GM19099 (cell line): ENCODE measurements at regions not wholly inside any gene's neighbourhood (a gene's known extent, or its start where the extent isn't known, plus 50 kb on each side); places are given as distances from the start of the nearest gene placed in this dataset.

ENCODE experiments used
- POLR2A ChIP-seq: IDR thresholded peaks from 3 replicates; pipeline ENCODE4 v1.6.1; 2011; ENCODE audit warnings: low read depth; ENCODE audit not compliant: insufficient read length; ENCODE audit errors: extremely low read depth

- no peak for TF ChIP-seq POLR2A
Observed at GRCh38 chr3:177345049-177345972, 148.0 kb upstream of the TBL1XR1 start.

DNA sequence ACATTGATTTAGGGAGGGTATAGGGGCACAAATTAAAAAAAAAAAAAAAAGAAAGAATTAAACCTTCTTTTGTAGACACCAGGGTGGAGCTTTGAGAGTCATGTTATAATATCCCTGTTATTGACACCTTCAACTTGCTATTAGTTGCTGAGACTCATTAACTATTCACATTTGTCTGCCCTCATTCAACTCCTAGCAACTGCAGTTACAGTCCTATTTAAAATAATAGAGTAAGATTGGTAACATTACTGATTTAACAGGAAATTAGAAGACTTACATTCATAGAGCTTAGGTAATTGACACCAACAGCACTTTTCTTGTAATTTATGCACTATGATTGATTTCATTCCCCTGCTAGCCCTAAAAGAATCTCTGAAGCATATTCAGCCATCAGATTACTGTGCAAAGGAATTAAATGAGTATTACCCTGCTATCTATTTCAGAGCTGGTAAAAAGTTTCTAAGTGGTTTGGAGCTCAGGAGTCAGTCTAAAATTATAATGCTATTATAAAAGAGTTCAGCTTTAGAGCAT, 148.8 kb upstream of the TBL1XR1 start:
- TF ChIP-seq POLR2A, result no peak

GRCh38 chr3:177346878-177347277, 149.6 kb upstream of the TBL1XR1 start:
- no peak for TF ChIP-seq POLR2A

GRCh38 chr3:177347611-177348010, 150.3 kb upstream of the TBL1XR1 start:
- no peak for TF ChIP-seq POLR2A

GRCh38 chr3:177348974-177349373, 151.7 kb upstream of the TBL1XR1 start:
- TF ChIP-seq POLR2A, result no peak

DNA sequence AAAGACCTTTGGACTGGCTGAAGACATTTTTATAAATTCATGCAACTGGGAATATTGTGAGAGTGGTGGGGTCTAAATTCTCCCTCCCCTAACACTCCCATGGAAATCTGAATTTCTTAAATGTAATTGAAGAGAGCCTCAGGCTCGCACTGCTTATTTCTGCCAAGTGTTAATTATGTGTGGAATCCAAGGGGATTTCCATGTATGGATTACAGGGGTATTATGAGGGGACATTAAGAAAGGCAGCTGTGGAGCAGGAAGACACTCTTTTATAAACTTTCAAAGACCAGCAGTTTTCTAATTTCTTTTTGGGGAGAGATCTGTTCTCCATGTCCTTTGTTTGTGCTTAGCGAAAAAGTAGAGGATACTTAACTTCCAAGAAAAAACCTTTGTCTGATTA, 152.1 kb upstream of the TBL1XR1 start:
- no peak for TF ChIP-seq POLR2A

DNA sequence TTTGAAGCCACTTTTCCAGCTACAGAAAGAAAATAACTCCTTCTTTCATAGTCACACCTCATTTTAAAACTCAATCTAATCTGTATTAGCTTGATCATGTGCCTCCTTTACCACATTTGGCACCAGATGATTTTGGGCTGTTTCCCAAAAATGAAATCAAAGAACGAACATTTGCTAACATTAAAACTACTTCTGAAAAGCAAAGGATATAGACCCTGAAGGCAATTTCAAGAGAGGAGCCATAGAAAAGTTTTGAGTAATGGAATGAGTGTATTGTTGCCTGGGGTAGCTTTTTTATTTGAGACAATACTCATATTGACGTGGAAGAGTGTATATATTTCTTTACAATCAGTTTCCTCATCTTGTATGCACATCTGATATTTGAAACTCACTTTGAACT, 152.8 kb upstream of the TBL1XR1 start:
- TF ChIP-seq POLR2A, result no peak

GRCh38 chr3:177351206-177351605, 153.9 kb upstream of the TBL1XR1 start:
- TF ChIP-seq POLR2A, result no peak

DNA sequence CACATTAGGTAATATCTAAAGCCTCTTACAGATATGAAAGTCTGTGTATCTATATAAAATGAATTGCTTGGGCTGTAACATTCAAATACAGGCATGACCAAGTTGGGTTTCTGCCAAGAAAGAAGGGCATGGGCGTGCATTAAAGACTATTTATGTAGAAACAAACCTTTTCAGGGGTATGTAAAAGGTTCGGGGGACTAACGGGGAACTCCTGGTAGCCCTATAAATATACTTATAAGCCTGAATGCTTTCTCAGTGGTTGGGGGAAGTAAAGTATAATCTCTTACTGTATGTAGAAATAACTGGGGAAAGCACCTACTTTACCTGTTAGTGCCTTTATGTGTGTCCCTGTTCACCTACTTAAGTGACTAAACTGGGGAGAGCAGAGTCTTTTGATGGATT, 154.5 kb upstream of the TBL1XR1 start:
- no peak for TF ChIP-seq POLR2A

GRCh38 chr3:177352424-177352823, 155.1 kb upstream of the TBL1XR1 start:
- no peak for TF ChIP-seq POLR2A

DNA sequence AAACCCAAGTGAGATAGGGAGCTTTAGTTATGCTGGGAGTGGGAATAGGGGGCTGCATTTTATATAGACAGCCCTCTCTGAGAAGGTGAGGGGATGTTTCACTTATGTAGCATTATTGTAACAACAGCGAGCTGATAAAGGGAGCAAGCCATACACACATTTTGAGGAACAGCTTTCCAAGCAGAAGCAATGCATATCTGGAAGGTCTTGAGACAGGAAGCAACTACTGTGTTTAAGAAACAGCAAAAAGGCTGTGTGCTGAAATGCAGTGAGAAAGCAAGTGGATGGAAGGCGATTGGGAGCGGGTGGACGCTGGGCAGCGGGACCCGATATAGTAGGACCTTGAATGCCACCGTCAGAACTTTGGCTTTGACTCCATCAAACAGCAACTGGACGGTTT, 155.9 kb upstream of the TBL1XR1 start:
- TF ChIP-seq POLR2A, result no peak

GRCh38 chr3:177354466-177354865, 157.2 kb upstream of the TBL1XR1 start:
- TF ChIP-seq POLR2A, result no peak

- TF ChIP-seq POLR2A, result no peak
Observed at GRCh38 chr3:177356113-177356512, 158.8 kb upstream of the TBL1XR1 start.

- no peak for TF ChIP-seq POLR2A
Observed at GRCh38 chr3:177356952-177357351, 159.7 kb upstream of the TBL1XR1 start.

- TF ChIP-seq POLR2A, result no peak
Observed at GRCh38 chr3:177357352-177358090, 160.2 kb upstream of the TBL1XR1 start.
